ENCODE measurements at regions not wholly inside any gene's neighbourhood (a gene's known extent, or its start where the extent isn't known, plus 50 kb on each side); places are given as distances from the start of the nearest gene placed in this dataset.
A peak's percentile ranks its signal among the peaks of the same experiment; 100 is the strongest.

- 0 out of 2 replicates have a peak, but pooled peaks cover 2% of the 10 kb centered on the region for H3K9me3 ChIP-seq (replicated peaks)
- H3K27ac ChIP-seq, result no peak overlapping the region
- no peaks in the 10 kb centered on the region for H3K27me3 ChIP-seq
- no peaks in the 10 kb centered on the region for H3K36me3 ChIP-seq
- no peak for DNase-seq
- H3K4me1 ChIP-seq, result no peaks in the 10 kb centered on the region
- no peak overlapping the region for H3K4me3 ChIP-seq
Measured at GRCh38 chr1:81170721-81171120, 630.0 kb upstream of the ADGRL2 start.

DNA sequence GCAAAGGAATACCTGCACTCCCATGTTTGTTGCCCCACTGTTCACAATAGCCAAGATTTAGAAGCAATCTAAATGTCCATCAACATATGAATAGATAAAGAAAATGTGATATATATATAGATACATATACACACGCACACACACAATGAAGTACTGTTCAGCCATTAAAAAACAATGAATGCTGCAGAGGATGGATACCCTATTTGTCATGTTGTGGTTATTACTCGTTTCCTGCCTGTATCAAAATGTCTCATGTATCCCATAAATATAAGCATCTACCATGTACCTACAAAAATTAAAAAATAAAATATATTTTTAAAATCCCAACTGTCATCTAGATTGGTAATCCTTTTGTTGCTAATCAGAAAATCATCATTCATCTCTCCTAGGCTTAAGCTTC is 634.8 kb upstream of the ADGRL2 start:
- Histone ChIP-seq H3K4me3 (no peak overlapping the region), H3K27me3 (no peaks in the 10 kb centered on the region), H3K4me1 (no peaks in the 10 kb centered on the region), H3K27ac (no peak overlapping the region), H3K36me3 (no peaks in the 10 kb centered on the region), H3K9me3 (replicated peaks) (no peaks in the 10 kb centered on the region)
- DNase-seq, result no peak

DNA sequence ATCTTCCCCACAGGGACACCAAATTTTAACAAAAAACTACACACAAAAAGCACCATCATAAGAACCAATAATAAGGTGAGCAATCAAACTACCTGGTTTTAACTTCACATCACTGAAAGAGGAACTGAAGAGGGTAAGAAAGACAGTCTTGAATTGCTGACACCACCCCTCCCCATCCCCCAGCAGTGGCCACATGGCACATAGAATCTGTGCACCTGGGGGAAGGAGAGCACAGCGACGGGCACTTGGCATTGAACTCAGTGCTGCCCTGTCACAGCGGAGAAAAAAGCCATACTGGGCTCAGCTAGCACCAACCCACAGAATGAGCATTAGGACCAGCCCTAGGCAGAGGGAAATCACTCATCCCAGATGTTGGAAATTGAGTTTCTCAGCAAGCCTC is 640.0 kb upstream of the ADGRL2 start:
- Histone ChIP-seq H3K9me3 (replicated peaks) (no peaks in the 10 kb centered on the region), H3K4me3 (no peak overlapping the region), H3K4me1 (peaks cover 6% of the 10 kb centered on the region), H3K27ac (no peak overlapping the region), H3K27me3 (no peaks in the 10 kb centered on the region), H3K36me3 (no peaks in the 10 kb centered on the region)
- DNase-seq, result no peak

DNA sequence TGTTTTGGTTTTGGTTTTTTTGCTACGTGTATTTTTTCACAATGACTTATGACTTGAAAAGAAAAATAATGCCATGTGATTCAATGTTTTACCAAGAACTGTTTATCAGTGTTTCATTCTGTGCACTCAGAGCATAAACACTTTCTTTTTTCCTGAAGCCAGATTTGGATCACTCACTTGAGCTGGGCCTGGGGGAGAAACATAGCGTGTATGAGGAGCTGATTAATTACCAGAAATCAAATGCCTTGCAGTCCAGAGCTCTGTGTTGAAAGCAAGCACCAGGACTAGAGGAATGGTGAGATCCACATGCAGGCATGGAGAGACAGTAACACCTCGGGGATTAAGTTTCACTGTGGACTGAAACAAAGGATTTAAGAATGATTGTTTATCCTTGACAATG is 642.1 kb upstream of the ADGRL2 start:
- no peak overlapping the region for H3K27ac ChIP-seq
- H3K4me1 ChIP-seq, result peaks cover 6% of the 10 kb centered on the region
- no peak for DNase-seq

DNA sequence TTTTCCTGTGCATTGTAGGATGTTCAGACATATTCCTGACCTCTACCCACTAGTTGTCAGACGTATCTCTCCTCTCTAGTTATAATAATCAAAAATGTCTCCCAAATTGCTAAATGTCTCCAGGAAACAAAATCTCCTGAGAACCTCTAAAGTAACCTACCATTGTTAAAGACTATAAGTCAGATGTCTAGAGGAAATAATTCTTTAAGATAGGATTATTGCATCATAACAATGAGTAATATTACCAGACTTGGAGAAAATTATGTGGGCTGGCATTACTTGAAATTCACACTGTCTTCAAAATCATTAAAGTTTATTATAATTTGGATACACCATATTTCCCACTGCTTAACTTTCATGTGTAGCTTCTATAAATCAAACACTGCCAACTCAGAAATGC is 643.0 kb upstream of the ADGRL2 start:
- no peaks in the 10 kb centered on the region for H3K36me3 ChIP-seq
- H3K27ac ChIP-seq, result no peak overlapping the region
- no peaks in the 10 kb centered on the region for H3K9me3 ChIP-seq (replicated peaks)
- DNase-seq, result no peak
- no peak overlapping the region for H3K4me3 ChIP-seq
- H3K27me3 ChIP-seq, result no peaks in the 10 kb centered on the region
- peaks cover 6% of the 10 kb centered on the region for H3K4me1 ChIP-seq

More for the DNA sequence above, 642.1 kb upstream of the ADGRL2 start:
- H3K36me3 ChIP-seq, result no peaks in the 10 kb centered on the region
- H3K27me3 ChIP-seq, result no peaks in the 10 kb centered on the region
- H3K9me3 ChIP-seq (replicated peaks), result no peaks in the 10 kb centered on the region
- H3K4me3 ChIP-seq, result no peak overlapping the region

- H3K4me3 ChIP-seq, result no peak overlapping the region
- no peak overlapping the region for H3K27ac ChIP-seq
- H3K9me3 ChIP-seq (replicated peaks), result no peaks in the 10 kb centered on the region
- no peaks in the 10 kb centered on the region for H3K27me3 ChIP-seq
- H3K4me1 ChIP-seq, result peaks cover 6% of the 10 kb centered on the region
- DNase-seq, result no peak
- no peaks in the 10 kb centered on the region for H3K36me3 ChIP-seq
Measured at GRCh38 chr1:81156887-81157286, 643.8 kb upstream of the ADGRL2 start.

DNA sequence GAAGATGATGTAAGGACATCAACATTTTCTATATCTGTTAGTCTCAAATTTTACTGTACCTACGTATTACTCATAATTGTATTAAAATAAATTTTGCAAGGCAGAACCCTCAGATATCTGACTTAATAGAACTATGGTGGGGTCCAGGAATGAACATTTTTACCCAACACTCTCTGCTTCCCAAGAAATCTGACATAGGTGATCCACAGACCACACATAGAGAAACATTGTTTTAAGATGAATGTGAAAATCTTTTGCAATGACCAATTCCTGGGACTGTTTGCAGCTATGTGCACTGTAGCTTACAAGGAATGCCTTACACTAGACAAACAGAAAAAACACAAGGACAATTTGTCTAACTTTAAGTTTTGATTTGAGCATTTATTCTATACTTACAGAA is 645.6 kb upstream of the ADGRL2 start:
- no peak overlapping the region for H3K4me3 ChIP-seq
- no peak overlapping the region for H3K27ac ChIP-seq
- no peaks in the 10 kb centered on the region for H3K9me3 ChIP-seq (replicated peaks)
- peaks cover 17% of the 10 kb centered on the region for H3K4me1 ChIP-seq
- no peaks in the 10 kb centered on the region for H3K27me3 ChIP-seq
- DNase-seq, result no peak
- no peaks in the 10 kb centered on the region for H3K36me3 ChIP-seq

DNA sequence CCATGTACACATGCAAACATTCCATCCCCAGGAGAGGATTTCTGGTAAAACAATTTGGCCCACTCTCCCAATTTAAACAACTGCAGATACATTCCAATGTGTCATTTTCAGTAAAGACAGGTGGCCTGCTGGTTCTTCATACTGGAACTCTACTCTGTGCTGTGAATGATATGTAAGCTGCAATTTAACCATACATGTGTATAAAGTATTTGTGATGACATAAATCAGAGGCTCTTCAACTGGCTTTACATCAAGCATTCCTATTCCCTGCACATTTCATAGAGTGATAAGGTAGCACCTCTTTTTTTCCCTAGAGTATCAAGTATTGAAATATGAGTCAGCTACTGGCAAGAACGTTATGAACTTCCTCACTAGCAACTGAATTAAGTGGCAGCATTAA is 649.5 kb upstream of the ADGRL2 start:
- peak in 1 of 2 experiments; percentile 24 for DNase-seq
- no peaks in the 10 kb centered on the region for H3K9me3 ChIP-seq (replicated peaks)
- no peaks in the 10 kb centered on the region for H3K36me3 ChIP-seq
- peaks cover 15% of the 10 kb centered on the region; the same call in 1 of the 2 replicates for H3K4me1 ChIP-seq
- H3K27ac ChIP-seq, result no peak overlapping the region
- no peaks in the 10 kb centered on the region for H3K27me3 ChIP-seq
- no peak overlapping the region for H3K4me3 ChIP-seq

DNA sequence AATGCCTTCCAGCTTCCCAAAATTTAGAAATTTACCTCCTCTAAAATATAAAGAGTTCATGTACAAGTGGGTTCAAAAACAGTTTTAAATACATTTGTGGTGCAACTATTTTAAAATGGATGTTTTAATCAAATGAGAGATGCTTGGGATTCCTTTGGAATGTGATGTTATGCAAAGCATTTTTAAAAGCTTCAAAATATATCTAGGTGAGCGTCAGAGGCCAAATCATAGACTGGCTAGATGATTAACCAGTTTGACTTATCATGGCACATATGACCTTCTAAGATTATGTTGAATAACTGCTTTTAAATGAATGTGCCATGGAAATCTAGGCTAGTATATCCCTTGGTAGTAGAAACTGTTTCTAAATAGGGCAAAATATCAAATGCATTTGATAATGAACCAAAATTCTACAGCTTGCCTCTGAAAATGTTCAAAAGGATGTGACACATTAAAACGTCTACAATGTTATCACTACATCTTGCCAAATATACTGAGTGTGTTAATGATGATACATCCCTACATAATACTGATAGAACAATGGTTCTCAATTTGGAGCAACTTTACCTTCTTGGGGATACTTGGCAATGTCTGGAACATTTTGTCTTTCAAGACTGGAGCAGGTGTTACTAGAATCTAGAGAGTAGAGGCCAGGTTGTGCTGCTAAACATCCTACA is 650.9 kb upstream of the ADGRL2 start:
- Histone ChIP-seq H3K9me3 (replicated peaks) (no peaks in the 10 kb centered on the region), H3K27ac (no peak overlapping the region), H3K4me3 (no peak overlapping the region), H3K36me3 (no peaks in the 10 kb centered on the region), H3K4me1 (peaks cover 15% of the 10 kb centered on the region; the same call in 1 of the 2 replicates), H3K27me3 (no peaks in the 10 kb centered on the region)
- DNase-seq, result no peak

DNA sequence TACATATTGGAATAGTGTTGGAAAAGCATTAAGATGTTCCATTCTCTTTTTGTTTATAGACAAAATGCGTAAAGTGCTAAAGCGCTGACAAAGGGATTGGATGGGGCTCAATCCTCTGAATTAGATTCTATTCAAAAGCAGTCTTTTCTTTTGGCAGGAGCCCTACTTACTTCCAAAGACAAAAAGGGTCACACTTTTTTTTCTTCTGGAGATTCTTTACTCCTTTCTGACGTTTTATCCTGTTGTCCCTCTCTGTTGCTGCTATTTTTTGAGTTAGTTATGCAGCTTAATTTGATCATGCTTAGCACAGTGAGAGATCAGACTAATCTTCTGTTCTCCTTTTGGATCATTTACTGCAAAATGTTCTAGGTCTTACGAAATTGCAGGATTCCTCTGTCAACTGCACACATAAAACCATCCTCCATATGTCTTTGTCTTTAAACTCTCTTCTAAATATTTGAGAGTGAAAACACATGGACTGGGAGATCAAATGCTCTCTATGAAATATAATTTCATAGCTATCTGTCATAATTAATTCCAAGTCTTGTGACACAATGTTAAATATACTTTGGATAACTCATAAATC is 656.4 kb upstream of the ADGRL2 start:
- no peaks in the 10 kb centered on the region for H3K36me3 ChIP-seq
- H3K27me3 ChIP-seq, result no peaks in the 10 kb centered on the region
- no peak for DNase-seq
- H3K4me1 ChIP-seq, result peaks cover 2% of the 10 kb centered on the region; the same call in 1 of the 2 replicates
- no peak overlapping the region for H3K27ac ChIP-seq
- no peak overlapping the region for H3K4me3 ChIP-seq
- no peaks in the 10 kb centered on the region for H3K9me3 ChIP-seq (replicated peaks)

GRCh38 chr1:81142099-81142826 is 658.5 kb upstream of the ADGRL2 start:
- no peak for DNase-seq
- H3K27ac ChIP-seq, result no peak overlapping the region

GRCh38 chr1:81135524-81135923 is 665.2 kb upstream of the ADGRL2 start:
- Histone ChIP-seq H3K36me3 (no peaks in the 10 kb centered on the region), H3K4me3 (no peak overlapping the region)

More at GRCh38 chr1:81142099-81142826, 658.5 kb upstream of the ADGRL2 start:
- Histone ChIP-seq H3K9me3 (replicated peaks) (no peaks in the 10 kb centered on the region), H3K4me3 (no peak overlapping the region), H3K27me3 (no peaks in the 10 kb centered on the region), H3K36me3 (no peaks in the 10 kb centered on the region), H3K4me1 (no peaks in the 10 kb centered on the region)

GRCh38 chr1:81129776-81130175 is 671.0 kb upstream of the ADGRL2 start:
- Histone ChIP-seq H3K9me3 (replicated peaks) (no peaks in the 10 kb centered on the region), H3K36me3 (no peaks in the 10 kb centered on the region), H3K4me1 (peaks cover 22% of the 10 kb centered on the region), H3K27ac (no peak overlapping the region), H3K4me3 (no peak overlapping the region), H3K27me3 (no peaks in the 10 kb centered on the region)
- no peak for DNase-seq

More at GRCh38 chr1:81135524-81135923, 665.2 kb upstream of the ADGRL2 start:
- Histone ChIP-seq H3K27me3 (no peaks in the 10 kb centered on the region), H3K9me3 (replicated peaks) (no peaks in the 10 kb centered on the region), H3K4me1 (no peaks in the 10 kb centered on the region), H3K27ac (no peak overlapping the region)
- no peak for DNase-seq

- H3K27me3 ChIP-seq, result no peaks in the 10 kb centered on the region
- H3K36me3 ChIP-seq, result no peaks in the 10 kb centered on the region
- H3K4me3 ChIP-seq, result no peak overlapping the region
- no peak for DNase-seq
- H3K9me3 ChIP-seq (replicated peaks), result no peaks in the 10 kb centered on the region
- peaks cover 22% of the 10 kb centered on the region for H3K4me1 ChIP-seq
- H3K27ac ChIP-seq, result no peak overlapping the region
Measured at GRCh38 chr1:81129366-81129765, 671.4 kb upstream of the ADGRL2 start.

DNA sequence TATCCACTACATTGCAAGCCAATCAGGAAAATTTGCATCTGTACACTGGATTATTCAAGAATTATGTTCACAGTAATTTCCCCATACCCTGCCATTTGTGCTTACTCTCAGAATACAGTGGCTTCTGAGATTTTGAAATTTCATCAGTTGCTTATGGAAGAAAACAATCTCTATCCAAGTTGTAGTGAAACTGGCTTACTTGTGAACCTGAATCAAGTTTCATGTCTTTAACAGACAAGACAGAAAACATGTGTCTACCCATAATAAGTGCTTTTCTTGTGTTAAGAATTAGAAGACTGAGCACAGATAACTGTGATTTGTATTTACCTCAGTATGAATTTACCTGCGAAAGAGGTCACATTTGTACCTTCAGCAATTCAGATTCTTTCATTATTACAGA is 672.7 kb upstream of the ADGRL2 start:
- no peaks in the 10 kb centered on the region for H3K36me3 ChIP-seq

More for the DNA sequence above, 672.7 kb upstream of the ADGRL2 start:
- Histone ChIP-seq H3K27me3 (no peaks in the 10 kb centered on the region), H3K27ac (no peak overlapping the region; the same call in 1 of the 2 replicates), H3K4me1 (peaks cover 22% of the 10 kb centered on the region), H3K9me3 (replicated peaks) (no peaks in the 10 kb centered on the region), H3K4me3 (no peak overlapping the region)
- DNase-seq, result no peak
